T47D (cell line): ENCODE measurements at regions not wholly inside any gene's neighbourhood (a gene's known extent, or its start where the extent isn't known, plus 50 kb on each side); places are given as distances from the start of the nearest gene placed in this dataset.
A peak's percentile ranks its signal among the peaks of the same experiment; 100 is the strongest.
"Not testable (repeated sequence)": the region's sequence is repeated elsewhere in the genome, so short reads cannot be mapped to it uniquely, and the experiment has no call there.

ENCODE experiments used
- DNase-seq, 2 experiments: peaks; one replicate each; pipeline versions ENCODE4 v3.0.0 to v3.0.0-alpha.2; 2011 to 2012; ENCODE audit warnings: low read depth in 1 of 2, low spot score in 1 of 2
- JUND ChIP-seq: IDR thresholded peaks from 2 replicates; pipeline ENCODE4 v1.6.1; 2012; ENCODE audit warnings: low read depth
- in situ Hi-C: cut with HindIII; loops from 2 replicates; pipeline ENCODE4 v1.10.0; 2016; ENCODE audit warnings: low sequenced_read_pairs, low pct_unique_long_range_greater_than_20kb

DNA sequence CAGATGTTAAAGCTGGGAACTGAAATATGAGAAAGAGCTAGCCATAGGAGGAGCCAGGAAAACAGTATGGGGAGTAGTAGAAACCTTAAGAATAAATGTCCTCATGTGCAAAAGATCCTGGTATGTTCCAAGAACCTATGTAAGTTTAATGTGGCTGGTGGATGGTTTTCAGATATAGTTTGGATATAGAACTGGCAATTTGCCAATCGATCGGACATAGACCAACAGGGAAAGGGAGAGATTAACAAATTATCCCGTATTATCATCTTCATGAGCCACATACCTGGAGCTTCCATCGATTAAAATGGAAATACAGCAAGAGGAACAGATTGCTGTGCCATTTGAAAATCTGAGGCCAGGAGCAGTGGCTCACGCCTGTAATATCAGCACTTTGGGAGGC lies 388.7 kb downstream of the PRELID2 start:
- in situ Hi-C loops = no loop called here
- no peak for TF ChIP-seq JUND

DNA sequence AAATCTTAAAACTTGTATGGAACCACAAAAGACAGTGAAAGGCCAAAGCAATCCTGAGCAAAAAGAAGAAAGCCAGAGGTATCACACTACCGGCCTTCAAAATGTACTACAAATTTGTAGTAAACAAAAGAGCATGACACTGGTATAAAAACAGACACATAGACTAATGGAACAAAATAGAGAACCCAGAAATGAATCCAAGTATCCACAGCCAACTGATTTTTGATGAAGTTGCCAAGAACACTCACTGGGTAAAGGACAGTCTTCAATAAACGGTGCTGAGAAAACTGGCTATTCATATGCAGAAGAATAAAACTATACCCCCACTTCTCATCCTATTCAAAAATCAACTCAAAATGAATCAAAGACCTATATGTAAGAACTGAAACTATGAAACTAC lies 390.1 kb downstream of the PRELID2 start:
- in situ Hi-C loops = no loop called here
- TF ChIP-seq JUND = no peak
- no peak for DNase-seq

More for the DNA sequence above, 388.7 kb downstream of the PRELID2 start:
- no peak for DNase-seq

DNA sequence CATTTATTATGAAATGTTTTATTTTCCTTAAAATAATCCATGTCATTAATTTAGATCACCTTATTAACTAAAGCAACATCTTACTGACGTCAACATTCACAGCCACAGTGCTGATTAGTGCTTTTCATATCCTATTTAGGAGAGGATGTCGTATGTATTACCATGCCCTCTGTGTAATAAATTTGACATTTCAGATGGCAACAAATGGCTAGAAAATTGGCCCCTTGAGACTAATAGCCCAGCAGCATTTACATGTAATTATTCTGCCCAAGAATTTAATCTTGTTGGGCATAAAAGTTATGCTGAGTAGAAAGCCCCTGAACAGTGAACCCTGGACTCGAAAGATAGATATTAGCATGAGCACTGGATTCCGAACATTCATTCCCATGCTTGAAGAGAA lies 391.2 kb downstream of the PRELID2 start:
- TF ChIP-seq JUND = no peak
- in situ Hi-C loops = no loop called here
- no peak for DNase-seq

DNA sequence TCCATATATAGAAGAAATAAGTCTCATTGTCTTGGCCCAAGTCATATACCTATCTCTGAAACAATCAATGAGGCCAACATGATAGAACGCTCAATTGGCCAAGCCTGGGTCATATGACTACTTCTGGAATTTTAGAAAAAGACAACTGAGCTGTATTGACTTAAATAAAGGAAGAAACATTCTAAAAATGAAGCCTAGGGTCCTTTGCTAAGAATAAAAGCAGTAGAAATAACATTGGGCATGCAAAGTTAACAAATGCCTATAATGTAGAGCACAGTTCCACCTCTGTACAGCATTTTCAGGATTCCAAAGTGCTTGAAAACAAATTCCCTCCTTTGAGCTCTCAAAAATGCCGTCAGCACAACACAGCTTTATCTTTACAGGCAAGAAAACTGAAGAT lies 391.8 kb downstream of the PRELID2 start:
- in situ Hi-C loops = no loop called here
- TF ChIP-seq JUND = no peak
- DNase-seq = peak in 1 of 2 experiments; percentile 15

DNA sequence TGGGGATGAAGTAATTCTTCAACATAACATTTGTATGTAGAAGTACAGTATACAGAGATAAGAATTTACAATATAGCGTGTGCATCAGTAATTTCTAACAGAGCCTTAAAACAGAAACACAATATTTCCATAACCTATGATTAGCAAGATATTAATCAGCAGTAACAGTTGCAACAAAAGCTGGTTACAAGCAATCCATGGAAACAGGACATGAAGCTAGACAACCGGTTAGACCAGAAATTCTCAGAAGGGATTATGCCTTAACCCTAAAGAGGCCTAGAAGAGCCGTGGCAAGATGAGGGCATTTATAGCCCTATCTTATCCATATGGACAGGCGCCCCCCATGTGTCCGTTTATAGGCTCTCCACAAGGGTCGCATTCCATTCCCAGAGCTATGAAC lies 392.5 kb downstream of the PRELID2 start:
- in situ Hi-C loops = not testable (repeated sequence)
- DNase-seq = peak in 1 of 2 experiments; percentile 76

DNA sequence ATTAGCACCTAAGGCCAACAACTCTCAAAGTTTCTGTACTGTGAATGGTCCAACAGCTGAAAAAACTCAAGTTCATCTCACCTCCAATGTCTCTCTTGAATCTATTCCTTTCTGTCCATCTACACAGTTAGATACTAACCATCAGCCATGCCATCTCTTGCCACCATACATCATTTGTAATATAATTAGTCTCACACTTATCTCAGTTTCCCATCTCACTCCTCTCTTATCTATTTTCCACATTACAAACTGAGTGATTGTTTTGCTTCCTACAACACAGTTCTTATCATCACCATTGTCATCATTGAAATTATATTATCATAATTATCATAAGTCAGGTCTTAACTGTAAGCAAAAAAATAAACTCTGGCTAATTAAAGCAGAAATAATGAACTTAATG lies 393.9 kb downstream of the PRELID2 start:
- in situ Hi-C loops = no loop called here
- no peak for DNase-seq
- no peak for TF ChIP-seq JUND

DNA sequence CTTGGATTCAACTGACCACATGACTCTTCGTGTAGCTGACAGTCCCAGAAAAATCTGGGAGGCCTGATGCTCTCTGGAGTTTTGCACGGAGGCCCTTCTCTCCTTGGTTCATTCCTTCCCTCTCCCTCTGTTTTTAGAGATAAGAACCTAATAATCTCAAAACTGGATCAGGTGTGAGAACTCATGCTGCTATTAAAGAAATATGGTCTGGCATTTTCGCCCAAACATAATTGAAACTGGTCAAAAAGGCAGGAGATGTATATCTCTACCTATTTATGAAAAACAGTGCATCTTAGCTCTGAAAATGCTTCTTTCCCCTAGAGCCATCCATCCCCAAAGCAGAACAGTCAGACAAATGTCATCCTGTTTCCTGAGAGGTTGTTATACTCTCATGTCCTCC lies 397.5 kb downstream of the PRELID2 start:
- in situ Hi-C loops = no loop called here
- no peak for TF ChIP-seq JUND
- DNase-seq = no peak

DNA sequence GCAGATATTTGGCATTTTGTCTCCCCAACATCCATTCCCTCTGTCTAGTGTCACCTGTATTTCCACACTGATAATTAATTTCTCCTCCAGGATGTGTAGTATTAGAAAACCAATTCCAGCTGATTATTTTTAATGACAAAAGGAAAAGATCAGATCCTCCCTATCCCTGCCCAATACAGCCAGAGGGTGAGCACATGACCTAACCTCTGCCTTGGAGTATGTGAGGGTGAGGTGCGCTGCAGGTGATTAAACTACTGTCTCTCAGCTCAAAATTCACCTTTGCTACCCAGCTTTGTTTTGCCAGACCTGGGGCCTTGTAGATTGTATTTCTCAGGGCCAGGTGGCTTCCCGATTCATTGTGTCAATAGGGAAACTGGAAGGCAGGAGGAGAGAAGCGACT lies 402.1 kb downstream of the PRELID2 start:
- in situ Hi-C loops = no loop called here
- no peak for TF ChIP-seq JUND
- no peak for DNase-seq

DNA sequence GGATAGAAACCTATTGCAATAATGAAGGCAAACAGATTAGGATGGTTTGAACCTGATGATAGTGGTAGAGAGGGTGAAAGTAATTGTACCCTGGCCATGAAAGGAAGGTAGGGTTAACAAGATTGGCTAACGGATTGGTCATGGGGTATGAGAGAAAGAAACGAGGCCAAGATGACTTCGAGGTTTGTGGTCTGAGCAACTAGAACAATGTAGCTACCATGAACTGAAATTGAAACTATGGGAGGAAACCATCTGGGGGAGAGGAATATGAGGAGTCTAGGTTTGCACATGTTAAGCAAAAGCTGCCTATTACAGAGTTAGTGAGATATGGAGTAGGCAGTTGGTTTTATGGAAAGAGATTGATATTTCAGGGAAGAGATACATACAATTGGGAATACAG lies 406.0 kb downstream of the PRELID2 start:
- DNase-seq = no peak
- in situ Hi-C loops = no loop called here
- TF ChIP-seq JUND = no peak

DNA sequence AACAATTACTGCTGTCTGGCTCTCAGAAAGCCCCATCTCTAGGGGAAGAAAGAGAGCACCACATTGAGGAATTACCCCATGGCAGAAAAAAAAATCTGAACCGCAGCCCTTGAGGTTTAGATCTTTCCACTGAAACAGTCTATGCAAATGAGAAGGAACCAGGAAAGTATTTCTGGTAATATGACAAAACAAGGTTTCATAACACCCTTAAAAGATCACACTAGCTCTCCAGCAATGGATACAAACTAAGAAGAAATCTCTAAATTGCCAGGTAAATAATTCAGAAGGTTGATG lies 427.1 kb downstream of the PRELID2 start:
- DNase-seq = no peak
- TF ChIP-seq JUND = no peak
- in situ Hi-C loops = no loop called here

DNA sequence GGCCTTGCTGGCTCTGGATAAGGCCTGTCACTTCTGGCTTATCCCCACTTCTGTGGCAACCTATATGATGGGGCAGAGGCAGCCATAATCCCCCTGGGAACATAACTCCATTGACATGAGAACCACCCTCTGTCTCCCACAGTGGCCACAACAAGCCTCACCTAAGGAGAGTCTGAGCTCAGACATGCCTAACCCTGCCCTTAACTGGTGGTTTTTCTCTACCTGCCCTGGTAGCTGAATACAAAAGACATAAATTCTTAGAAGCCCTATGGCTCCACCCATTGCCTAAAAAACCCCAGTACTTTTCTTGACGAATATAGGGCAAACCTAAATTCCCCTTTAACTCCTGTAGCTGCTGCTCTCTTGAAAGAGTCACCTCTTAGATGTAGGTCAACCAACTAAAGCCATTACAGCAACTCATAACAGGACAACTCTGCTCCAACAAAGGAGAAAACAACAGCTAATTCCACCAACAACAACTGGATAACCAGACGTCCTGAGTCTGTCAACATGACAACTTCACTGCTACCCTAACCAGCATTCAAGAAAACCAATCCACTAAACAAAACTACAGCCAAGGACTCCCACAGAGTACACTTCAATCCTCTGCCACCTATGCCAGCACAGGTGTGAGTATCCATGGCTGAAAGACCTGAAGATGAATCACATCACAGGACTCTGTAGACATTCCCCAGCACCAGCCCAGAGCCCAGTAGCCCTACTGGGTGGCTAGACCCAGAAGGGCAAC lies 427.7 kb downstream of the PRELID2 start:
- no peak for TF ChIP-seq JUND
- in situ Hi-C loops = no loop called here
- no peak for DNase-seq

DNA sequence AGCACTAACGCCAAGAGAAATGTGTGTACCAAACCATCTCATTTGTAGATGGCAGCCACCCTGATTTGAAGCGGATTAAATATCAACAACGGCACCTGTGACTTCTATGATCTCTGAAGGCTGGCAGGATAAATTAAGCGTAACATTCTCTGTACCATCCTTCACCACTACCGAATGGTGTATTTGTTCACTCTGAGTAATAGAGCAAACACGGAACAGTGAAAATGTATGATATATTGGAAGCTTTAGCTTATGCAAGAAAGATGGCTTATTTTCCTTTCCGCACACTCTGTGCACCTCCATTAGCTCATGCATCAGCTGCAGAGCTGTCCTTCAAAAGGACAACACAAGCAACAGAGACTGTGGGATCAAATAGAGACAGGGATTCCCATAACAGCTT lies 431.1 kb downstream of the PRELID2 start:
- DNase-seq = no peak
- in situ Hi-C loops = no loop called here
- TF ChIP-seq JUND = no peak

DNA sequence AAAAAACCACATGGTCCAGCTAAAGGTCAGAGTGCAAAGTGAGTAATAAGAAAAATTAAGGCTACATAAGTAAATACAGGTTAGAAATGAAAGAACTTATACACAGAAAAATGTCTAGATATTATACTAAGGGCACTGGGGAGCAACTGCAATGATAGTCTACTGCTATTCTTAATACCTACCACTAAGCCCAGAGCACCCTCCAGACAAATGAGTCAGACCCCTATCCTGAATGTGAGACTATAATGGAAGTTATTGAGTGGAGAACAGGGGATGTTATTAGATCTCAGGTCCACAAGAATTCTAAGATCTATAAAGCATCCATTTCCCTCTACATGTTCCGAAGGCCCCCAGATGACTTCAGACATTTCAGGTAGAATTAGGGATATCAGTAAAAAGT lies 438.3 kb downstream of the PRELID2 start:
- no peak for DNase-seq
- no peak for TF ChIP-seq JUND
- in situ Hi-C loops = no loop called here

DNA sequence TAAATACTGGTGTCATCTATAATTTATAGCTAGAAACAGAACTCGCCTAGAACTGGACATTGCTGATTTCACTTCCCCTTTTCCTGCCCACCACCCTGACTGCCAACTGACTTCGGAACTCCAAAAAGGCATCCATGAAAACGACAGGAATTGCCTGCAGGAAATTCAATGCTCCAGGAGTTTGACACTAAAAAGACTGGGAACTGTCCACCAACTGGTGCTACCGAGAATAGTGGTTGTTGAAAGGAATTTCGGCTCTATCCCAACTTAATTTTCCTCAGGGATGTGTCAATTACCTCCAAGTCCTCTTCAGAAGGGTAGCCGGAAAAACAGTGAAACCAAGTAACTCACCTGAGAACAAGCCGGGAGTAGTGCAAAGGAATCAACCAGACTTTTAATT lies 440.0 kb downstream of the PRELID2 start:
- peak in 1 of 2 experiments; percentile 12 for DNase-seq
- in situ Hi-C loops = not testable (repeated sequence)
